ENCODE measurements at regions not wholly inside any gene's neighbourhood (a gene's known extent, or its start where the extent isn't known, plus 50 kb on each side); places are given as distances from the start of the nearest gene placed in this dataset.

GRCh38 chr2:176392744-176393414 is 123.6 kb downstream of the MTX2 start:
- TF ChIP-seq EZH2 (IDR thresholded peaks at IDR 0.05) (no peak), POLR2AphosphoS5 (IDR thresholded peaks at IDR 0.05; ENCODE audit: borderline replicate concordance, low read depth, low read length) (no peak), FOXP2 (optimal IDR thresholded peaks at IDR 0.05; ENCODE audit: control extremely low read depth, extremely low read length, insufficient read depth) (no peak)
